GM23338 (cell line): ENCODE measurements at regions not wholly inside any gene's neighbourhood (a gene's known extent, or its start where the extent isn't known, plus 50 kb on each side); places are given as distances from the start of the nearest gene placed in this dataset.

Source experiments
- ETS1 ChIP-seq: IDR thresholded peaks from 2 replicates; pipeline ENCODE4 v1.6.1; 2016; ENCODE audit warnings: antibody characterized with exemption
- EZH2 ChIP-seq: fragments of 200-600 bp; sonication (generic); IDR thresholded peaks from one replicate; pipeline ENCODE4 v1.8.0; 2017; ENCODE audit warnings: antibody characterized with exemption, mild to moderate bottlenecking, low read depth; ENCODE audit not compliant: unreplicated experiment
- EZH2phosphoT487 ChIP-seq: fragments of 200-600 bp; sonication (generic); IDR thresholded peaks from one replicate; pipeline ENCODE4 v1.8.1; 2018; ENCODE audit warnings: antibody characterized with exemption; ENCODE audit not compliant: unreplicated experiment
- JUNB ChIP-seq: IDR thresholded peaks from one replicate; pipeline ENCODE4 v1.6.1; 2016; ENCODE audit warnings: antibody characterized with exemption; ENCODE audit not compliant: unreplicated experiment
- POLR2AphosphoS5 ChIP-seq: IDR thresholded peaks from 2 replicates; pipeline ENCODE4 v1.6.1; 2016; ENCODE audit warnings: antibody characterized with exemption, low read depth
- REST ChIP-seq: IDR thresholded peaks from one replicate; pipeline ENCODE4 v1.6.1; 2018; ENCODE audit warnings: antibody characterized with exemption; ENCODE audit not compliant: unreplicated experiment
- STAT1 ChIP-seq: IDR thresholded peaks from one replicate; pipeline ENCODE4 v1.6.1; 2016; ENCODE audit warnings: antibody characterized with exemption; ENCODE audit not compliant: unreplicated experiment
- ZNF114 ChIP-seq: fragments of 250-450 bp; sonication (Bioruptor Pico); IDR thresholded peaks from 2 replicates; pipeline ENCODE4 v1.5.0; 2020; ENCODE audit warnings: mild to moderate bottlenecking, moderate library complexity
- ZNF331 ChIP-seq: fragments of 250-450 bp; sonication (Bioruptor Pico); IDR thresholded peaks from 2 replicates; pipeline ENCODE4 v1.5.0; 2020; ENCODE audit warnings: low read depth, mild to moderate bottlenecking, moderate library complexity
- TF ChIP-seq, protein P1 (sequence below), 2 experiments: fragments of 200-600 bp in 1 of 2; sonication (generic) in 1 of 2; conservative IDR thresholded peaks; 2 replicates each; pipeline versions ENCODE4 v1.5.1 to v1.6.1; 2016 to 2017; ENCODE audit warnings: antibody characterized with exemption in 2 of 2, low read depth in 2 of 2, mild to moderate bottlenecking in 2 of 2, moderate library complexity in 1 of 2

GRCh38 chr3:162332344-162332743, 835.7 kb downstream of the OTOL1 start:
- TF ChIP-seq EZH2 (no peak), POLR2AphosphoS5 (no peak), REST (no peak), EZH2phosphoT487 (no peak), ZNF114 (no peak), STAT1 (no peak), JUNB (no peak), ZNF331 (CRISPR knock-in tag) (no peak), ETS1 (no peak)
- TF ChIP-seq, protein P1, sequence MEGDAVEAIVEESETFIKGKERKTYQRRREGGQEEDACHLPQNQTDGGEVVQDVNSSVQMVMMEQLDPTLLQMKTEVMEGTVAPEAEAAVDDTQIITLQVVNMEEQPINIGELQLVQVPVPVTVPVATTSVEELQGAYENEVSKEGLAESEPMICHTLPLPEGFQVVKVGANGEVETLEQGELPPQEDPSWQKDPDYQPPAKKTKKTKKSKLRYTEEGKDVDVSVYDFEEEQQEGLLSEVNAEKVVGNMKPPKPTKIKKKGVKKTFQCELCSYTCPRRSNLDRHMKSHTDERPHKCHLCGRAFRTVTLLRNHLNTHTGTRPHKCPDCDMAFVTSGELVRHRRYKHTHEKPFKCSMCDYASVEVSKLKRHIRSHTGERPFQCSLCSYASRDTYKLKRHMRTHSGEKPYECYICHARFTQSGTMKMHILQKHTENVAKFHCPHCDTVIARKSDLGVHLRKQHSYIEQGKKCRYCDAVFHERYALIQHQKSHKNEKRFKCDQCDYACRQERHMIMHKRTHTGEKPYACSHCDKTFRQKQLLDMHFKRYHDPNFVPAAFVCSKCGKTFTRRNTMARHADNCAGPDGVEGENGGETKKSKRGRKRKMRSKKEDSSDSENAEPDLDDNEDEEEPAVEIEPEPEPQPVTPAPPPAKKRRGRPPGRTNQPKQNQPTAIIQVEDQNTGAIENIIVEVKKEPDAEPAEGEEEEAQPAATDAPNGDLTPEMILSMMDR (conservative IDR thresholded peaks at IDR 0.05; ENCODE audit: low read depth in 2 of 2), result no peak
